Left cardiac atrium (tissue), 4 donors: ENCODE measurements at regions not wholly inside any gene's neighbourhood (a gene's known extent, or its start where the extent isn't known, plus 50 kb on each side); places are given as distances from the start of the nearest gene placed in this dataset.

Experiments
- ATAC-seq, 2 donors: fragments of 200-7000 bp; cut with Tn5 transposase; one replicate each; pipeline ENCODE4 v1.9.1; 2020; ENCODE audit warnings: mild to moderate bottlenecking in 2 of 2, moderate library complexity in 2 of 2
- DNase-seq: peaks from one replicate; pipeline ENCODE4 v3.0.0-alpha.2; 2020
- intact Hi-C, 2 donors: fragments of 100-400 bp; cut with DNase I; formaldehyde crosslinking; loops; one replicate each; pipeline versions ENCODE4 v1.14.1 to v1.15.1; 2022 to 2023
- donor health status: DM: no; HTN: yes; CAD: no.
- donor health status: DM: no; HTN: yes; CAD: no; lungs with severe emphysema.
- donor health status: DM: yes; HTN: yes; CAD: no.
- donor health status: Dilated cardiomyopathy.

DNA sequence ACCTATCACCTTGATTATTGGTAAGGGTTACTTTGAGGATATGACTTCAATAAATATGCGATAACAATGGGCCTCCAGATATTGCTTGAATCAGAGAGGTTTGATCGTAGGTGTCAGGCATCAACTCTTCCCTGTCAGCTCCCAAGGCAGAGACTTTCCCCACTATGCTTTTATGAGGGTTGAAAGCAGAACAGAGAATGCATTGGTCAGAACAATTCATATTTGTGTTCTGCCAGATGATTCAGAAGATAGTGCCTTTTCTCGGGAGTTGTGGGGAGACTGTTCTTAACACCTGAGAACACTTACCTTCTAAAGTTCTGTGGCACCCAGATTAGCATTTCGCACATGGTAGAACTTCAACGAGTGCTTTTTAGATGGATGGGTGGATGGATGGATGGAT lies 386.3 kb upstream of the CADM1 start:
- intact Hi-C loops, result no loop called here
- ATAC-seq, result no peak
- DNase-seq, result no peak

DNA sequence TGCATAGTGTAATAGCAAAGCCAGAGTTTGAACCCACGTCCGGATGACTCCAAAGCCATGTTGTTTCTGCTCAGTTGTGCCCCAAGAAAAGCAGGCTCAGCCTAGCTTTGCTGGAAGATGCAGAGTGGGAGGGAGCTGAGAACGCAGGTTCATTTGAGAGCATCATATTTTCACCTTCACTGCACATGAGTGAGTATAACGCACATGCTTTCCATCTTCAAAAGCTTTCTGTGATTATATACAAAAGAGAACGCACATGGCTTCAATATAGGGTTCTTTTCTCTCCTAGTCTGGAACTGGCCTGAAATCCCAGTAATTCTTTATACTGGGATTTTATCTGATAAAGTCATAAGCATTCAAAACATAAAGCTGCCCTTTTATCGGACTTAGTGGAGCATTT lies 385.5 kb upstream of the CADM1 start:
- ATAC-seq (no peak), DNase-seq (no peak)
- intact Hi-C loops, result no loop called here

DNA sequence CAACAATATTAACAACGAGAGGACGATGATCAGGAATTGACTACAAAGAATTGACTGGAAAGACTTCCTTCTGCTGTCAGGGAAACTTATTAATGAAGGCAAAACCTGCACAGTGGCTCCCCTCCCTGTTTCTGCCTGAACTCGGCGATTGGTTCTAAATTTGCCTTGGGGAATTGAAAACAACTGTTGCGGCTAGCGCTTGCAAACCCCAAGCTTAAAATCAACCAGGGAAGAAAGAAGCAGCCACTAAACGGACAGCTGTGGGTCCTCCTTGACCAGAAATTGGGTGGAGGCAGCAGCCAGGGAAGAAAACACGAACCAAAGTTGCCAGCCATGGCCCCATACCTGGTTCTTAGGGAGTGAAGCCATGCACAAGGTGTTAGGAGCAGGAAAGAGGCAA lies 383.5 kb upstream of the CADM1 start:
- DNase-seq (no peak), ATAC-seq (no peak)
- intact Hi-C loops, result no loop called here

DNA sequence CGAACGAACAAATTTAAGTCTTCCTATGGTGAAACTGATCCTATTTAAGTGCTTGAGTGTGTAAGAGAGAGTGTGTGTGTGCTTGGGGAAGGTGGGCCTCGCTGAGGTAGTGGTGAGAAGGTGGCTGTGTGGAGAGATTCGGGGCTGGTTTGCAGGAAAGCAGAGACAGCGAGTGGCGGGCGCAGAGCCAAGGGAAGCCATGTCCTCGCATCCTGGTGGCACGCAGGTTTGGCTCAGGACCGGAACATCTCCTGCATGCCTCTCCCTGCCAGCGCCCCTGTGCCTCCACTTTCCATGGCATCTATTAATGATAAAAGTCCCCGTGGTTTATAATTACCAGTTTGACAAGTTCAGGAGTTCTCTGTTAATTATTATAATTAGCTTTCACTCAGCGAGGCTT lies 383.1 kb upstream of the CADM1 start:
- DNase-seq (no peak), ATAC-seq (no peak)
- intact Hi-C loops, result no loop called here

DNA sequence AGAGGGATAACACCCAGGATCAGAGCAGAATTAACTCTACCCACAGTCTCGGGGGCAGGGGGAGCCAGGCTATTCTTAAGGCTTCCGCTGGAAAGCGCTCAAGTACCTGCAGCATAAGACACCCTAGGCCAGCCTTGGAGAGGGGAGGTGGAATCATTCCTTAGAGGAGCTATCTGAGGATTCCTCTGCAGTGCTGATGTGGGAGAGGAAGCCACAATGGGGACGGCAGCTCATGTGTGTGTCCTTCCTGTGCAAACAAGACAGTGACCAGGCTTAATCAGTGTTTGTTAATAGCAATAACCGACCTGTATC lies 382.2 kb upstream of the CADM1 start:
- ATAC-seq (no peak), DNase-seq (no peak)
- intact Hi-C loops, result no loop called here

DNA sequence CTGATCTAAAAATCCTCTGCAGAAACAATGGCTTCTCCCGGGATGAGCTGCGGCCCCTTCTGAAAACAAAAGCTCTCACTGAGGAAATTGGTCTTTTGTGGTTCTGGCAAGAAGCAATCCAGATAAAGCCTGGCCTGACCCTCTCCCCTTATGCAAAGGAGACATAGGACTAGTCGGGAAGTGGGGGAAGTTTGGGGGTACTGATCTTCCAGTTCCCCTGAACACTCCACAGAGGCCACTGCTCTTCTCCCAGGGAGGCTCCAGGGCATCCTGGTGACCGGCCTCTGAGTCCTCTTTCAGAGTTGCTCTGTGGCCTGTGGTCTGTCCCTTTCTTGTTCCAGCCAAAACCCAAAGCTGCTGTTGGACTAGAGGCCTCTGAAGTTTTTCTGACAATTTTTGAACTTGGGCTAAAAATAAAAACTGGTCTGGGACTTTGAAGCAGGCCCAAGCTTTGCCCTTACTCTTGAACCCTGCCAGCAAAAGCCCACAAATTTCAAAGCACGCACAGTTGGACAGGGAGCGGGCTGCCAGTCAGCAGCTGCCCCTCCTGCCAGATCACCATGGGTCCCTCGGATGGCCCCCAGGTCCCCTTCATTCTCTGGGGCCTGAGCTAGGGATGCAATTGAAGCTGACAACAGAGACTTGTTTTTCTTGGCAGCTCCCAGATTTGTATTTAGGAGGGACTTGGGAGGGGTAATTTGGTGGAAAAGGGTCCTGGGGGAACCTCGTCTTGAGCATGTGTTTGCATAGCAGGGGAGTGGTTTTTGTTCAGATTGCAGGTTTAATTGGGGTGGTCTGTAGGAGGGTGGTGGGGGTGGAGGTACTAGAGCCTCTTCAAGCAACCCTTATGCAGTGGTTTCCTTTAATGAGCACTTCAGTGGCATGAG lies 381.6 kb upstream of the CADM1 start:
- DNase-seq, result no peak
- peak in 1 of 2 donors; percentile 54 for ATAC-seq
- intact Hi-C loops, result no loop called here

DNA sequence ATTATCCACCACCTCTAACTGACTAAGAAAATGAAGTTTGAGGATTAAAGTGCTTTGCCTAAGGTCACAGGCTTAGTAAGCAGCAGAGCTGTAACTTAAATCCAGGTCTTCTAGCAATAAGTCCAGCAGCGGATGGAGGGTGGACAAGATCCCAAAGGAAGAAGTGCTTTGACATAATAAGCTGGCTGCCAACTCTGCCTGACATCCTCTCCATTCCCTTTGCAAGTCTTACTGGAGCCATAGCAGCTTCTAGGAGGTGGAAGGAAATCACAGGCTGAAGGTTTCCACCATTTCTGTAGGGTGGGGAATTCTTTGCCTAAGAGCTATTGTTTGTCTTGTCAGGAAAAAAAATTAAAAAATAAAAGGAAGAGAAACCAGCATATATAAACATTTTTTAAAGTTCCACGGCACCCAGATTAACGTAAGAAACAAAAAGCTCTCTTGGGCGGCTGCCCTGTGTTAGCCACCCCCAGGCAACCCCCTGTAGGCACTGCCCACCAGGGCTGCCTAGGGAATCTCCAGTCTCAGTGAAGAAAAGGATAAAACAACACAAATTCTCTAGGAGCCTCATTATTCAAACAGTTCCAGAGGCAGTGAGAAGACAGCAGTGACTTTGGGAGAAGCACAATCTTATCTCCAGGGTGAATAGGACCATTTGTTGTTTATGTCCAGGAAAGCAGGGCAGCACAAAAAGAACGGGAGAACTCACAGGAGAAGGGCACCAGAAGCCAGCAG lies 380.8 kb upstream of the CADM1 start:
- no peak for DNase-seq
- intact Hi-C loops, result no loop called here
- peak in 1 of 2 donors; percentile 17 for ATAC-seq

DNA sequence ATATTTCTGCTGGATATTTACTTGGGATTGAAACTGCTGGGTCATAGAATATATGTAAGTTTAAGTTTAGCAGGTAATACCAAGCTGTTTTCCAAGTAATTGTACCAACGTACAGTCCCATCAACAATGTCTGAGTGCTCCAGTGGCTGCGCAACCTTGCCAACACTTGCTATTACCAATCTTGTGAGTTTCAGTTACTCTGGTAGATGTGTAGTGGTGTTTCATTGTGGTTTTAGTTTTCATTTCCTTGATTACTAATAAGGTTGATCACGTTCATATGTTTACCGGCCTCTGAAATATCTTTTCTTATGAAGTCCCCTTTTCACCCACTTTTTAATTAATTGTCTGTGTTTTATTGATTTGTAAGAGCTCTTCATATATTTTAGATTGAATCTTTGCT lies 370.6 kb upstream of the CADM1 start:
- intact Hi-C loops, result no loop called here
- no peak for DNase-seq
- no peak for ATAC-seq

DNA sequence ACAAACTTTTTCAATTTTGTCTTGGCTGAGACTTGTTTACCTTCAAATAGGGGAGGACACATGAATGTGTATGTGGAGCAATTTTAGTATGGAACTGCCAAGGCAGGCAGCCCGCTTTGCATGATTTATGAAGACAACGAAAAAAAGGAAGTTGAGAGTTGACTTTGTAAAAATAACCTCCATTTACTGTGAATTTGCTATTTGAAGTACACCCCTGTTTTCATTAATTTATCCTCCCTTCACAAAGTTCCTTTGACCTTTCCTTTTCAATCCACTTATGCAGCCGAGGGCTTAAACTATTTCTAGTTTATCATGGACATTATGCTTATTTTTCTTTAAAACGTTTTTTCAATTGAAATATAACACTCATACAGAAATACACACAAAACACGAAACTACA lies 369.6 kb upstream of the CADM1 start:
- DNase-seq (no peak), ATAC-seq (no peak)
- intact Hi-C loops, result no loop called here

DNA sequence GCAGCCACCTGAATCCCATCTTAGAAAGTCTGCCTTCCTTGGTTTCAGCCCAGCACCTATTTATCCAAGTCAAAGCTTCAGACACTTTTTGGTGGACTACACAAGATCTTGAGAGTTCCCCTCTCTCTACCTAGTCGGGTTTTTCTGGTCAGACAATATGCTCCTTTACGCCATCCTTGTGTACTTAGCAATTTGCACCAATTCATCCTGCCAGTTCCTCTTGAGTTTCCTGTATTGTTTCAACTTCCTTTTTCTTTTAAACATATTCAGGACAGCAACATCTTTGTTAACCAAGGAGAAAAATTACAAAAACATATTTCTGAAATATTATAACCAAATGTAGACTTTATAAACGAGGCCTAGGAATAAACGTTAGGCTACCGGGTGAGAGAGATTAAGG lies 368.2 kb upstream of the CADM1 start:
- intact Hi-C loops, result no loop called here
- DNase-seq (no peak), ATAC-seq (no peak)

DNA sequence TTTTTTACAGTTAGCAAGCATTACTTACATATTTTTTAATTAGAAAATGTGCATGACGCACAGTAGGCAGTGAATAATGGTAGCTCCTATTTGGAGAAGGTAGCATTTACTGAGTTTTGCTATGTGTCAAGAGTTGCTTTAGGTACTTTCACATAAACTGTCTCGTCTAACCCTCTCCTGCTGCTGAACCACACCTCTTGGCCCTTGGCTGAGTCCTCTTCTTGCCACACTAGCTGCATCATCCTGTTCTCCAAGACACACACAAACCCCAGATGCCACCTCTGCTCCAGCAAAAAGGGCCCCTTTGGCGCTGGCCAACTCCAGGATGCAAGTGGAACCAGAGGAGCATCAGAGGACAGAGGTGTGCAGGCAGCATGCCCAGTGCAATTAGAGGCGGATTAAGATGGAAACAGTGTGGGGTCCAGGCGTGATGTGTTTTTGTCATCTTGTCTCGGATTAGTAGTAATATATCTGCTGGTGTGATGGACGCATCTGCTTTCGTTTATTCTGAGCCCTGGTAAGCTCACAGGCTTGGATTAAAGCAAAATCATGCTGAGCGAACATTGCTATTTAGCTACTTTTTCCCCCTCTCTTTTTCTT lies 367.0 kb upstream of the CADM1 start:
- no peak for ATAC-seq
- no peak for DNase-seq
- intact Hi-C loops, result no loop called here

DNA sequence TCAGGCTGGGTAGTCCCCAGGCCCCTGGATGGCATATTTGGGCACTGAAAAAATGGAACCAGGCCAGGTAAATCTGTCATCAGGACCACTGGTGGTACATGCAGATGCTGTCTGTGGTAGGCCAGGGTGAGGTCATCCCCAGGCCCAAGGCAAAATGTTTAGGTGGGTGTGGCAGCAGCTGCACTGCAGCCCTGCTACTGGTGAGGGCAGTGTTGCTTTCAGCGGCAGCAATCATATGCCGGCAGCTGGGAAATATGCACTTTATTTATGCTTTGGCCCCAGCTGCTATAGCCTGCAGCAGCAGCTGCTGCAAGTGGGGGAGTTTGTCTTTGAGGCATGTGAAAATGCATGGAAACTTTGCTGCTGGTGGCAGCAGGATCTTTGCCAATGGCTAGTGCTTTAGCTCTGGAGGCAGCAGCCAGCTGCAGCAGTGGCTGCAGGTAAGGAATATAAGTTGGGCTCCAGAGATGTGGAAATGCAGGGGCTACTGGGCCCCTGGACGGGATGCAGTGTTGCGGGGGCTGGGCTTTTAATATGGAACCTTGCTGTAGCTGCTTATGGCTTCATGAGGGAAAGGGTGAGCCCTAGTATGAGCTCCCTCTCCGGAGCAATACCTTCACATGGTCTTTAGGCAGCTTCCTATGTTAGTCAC lies 365.7 kb upstream of the CADM1 start:
- DNase-seq, result no peak
- peak in 1 of 2 donors; percentile 56 for ATAC-seq
- intact Hi-C loops, result no loop called here

DNA sequence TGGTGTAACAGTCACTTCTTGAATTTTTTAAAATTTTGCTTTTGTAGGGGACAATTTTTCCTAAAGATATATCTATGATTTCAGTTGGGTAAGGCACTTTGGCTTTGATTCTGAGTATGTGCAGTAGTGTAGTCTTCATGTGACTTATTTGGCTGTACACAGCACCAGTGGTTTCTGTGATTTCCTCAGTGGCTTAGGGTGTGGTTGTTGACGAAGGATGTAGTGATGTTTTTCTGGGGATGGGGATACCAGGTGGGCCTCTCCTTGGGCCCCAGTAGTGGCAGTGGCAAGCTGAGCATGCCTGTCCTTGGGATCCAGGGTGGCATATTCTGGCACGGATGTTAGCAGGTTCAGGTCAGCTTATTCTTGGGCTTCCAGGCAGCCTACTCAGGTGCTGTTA lies 364.9 kb upstream of the CADM1 start:
- DNase-seq, result no peak
- intact Hi-C loops, result no loop called here
- no peak for ATAC-seq

DNA sequence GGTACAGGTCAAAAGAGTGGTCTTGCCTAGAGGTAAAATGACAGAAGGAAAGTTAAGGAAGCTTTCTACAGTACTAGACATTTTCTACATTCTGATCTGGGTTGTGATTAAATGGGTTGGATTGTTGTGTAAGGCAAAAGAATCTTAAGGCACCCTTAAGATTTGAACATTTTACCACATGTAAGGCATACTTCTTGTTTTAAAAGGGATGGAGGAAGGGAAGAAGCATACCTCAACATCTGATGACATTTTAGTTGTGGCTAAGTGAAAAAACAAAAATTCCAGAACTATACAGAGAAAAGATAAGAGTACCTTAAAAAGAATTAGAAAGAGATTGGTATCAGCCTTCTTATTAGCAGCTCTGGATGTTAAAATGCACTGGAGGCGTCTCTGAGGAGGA lies 356.0 kb upstream of the CADM1 start:
- DNase-seq, result no peak
- ATAC-seq, result no peak
- intact Hi-C loops, result no loop called here

DNA sequence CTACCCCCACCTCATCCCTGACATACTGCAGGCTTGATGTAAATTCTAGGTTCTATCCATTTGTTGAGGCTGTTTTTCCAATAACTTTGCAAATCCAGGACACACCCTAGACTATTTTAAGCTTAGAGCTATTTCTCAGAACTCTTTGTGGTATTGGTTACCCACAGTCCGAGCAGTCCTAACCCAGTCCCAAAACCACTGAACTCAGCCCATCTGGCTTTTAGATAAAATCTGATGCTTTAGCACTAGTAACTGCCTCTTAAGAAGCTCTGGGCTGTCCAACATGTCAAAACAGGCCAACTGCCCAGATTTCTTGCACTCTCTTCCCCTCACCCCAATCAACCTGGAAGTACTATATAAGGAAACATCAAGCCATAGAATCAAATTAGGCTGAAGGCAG lies 344.4 kb upstream of the CADM1 start:
- no peak for DNase-seq
- peak in 1 of 2 donors; percentile 24 for ATAC-seq
- intact Hi-C loops, result no loop called here

DNA sequence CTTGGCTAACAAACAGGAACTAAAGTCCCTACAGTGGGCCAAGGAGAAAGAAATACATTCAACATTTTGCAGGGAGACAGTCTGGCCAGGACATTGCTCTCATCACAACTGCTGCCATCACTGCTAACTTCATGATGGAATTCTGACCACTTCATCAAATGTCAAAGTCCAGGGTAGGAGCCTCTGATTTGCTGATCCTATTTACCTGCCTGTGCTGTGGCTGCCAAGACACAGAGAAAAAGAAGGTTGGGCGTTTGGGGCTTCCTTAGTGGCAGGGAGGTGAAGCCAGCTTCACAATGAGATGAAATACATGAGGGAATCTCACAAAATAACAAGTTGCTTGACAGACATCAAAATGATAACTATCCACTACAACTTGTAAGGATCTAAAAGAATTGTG lies 343.9 kb upstream of the CADM1 start:
- no peak for ATAC-seq

DNA sequence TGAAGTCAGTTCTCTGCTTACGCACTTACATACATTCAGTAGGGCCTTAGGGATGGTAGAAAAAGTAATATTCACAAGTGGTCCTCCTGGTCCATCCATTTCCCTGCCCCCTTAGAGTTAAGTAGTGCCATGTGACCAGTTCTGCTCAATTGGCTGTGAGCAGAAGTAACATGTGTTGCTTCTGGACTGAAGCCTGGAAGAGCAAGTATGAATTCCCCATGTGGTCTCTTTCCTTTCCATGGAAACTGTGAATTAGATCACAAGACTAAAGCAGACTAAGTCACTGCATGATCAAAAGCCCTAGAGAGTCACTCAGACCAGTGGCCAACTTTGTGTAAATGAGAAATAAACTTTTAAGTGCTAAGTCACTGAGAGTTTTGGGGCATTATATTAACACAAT lies 341.7 kb upstream of the CADM1 start:
- peak in 1 of 2 donors; percentile 44 for ATAC-seq
- intact Hi-C loops, result no loop called here
- DNase-seq, result no peak

More for the DNA sequence above, 343.9 kb upstream of the CADM1 start:
- intact Hi-C loops, result no loop called here
- no peak for DNase-seq

DNA sequence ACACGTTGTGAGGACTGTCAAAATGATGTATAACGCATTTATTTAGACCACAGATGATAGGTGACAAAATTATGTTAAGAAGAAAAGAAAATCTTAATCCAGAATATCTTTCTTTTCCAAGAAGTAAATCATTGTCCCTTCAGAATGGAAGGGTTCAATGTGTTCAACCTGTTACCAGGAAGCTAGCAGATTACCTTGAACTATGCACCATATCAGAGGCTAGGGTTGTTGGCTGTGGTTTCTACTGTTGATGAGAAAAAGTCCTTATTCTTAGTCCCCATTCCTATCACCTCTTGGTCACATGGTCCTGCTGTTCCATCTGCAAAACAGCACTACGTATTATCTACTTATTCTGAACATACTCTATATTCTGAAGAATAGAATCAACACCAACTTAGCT lies 339.5 kb upstream of the CADM1 start:
- no peak for ATAC-seq
- intact Hi-C loops, result no loop called here
- no peak for DNase-seq

DNA sequence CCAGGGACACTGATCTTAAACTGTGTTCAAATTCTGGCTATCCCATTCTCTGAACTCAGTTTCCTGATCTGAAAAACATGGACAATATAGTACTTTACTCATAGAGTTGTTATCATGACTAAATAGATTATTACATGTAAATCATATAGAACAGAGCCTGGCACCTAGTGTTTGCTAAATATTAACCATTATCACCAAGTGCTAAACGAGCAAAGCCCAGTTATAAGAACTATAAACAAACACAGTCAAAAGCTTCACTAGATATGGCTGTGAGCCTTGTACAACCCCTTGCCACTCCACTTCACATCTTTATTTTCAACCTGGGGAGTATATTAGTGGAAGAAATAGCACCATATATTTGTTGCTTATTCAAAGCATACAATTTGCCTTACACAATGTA lies 338.9 kb upstream of the CADM1 start:
- ATAC-seq, result no peak
- DNase-seq, result no peak
- intact Hi-C loops, result no loop called here

DNA sequence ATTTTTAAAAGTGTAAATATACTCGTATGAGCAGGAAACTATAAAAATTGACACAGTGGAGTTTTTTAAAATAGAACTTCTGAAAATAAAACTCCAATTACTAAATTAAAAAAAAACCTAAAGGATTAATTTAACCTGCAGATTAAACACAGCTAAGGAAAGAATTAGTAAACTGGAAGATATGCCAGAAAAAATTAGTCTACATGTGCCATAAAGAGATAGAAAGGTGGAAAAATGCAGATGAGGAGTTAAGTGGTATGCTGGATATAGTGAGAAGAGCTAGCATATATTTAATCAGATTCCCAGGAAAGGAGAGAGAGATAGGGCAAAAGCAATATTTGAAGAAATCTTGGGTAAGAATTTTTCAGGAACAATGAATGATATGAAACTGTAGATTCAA lies 315.8 kb upstream of the CADM1 start:
- ATAC-seq, result no peak
- no peak for DNase-seq
- intact Hi-C loops, result no loop called here
